Sigmoid colon (tissue), 6 donors: ENCODE measurements at regions not wholly inside any gene's neighbourhood (a gene's known extent, or its start where the extent isn't known, plus 50 kb on each side); places are given as distances from the start of the nearest gene placed in this dataset.

Experiments used
- DNase-seq: peaks from one replicate; pipeline ENCODE4 v3.0.0-alpha.2; 2019
- H3K27ac ChIP-seq, 4 donors: fragments of 200-600 bp; sonication (generic); one replicate each; pipeline ENCODE4 v1.5.1; 2016 to 2019; ENCODE audit warnings: mild to moderate bottlenecking in 1 of 4
- H3K27me3 ChIP-seq, 3 donors: fragments of 200-600 bp; sonication (generic); one replicate each; pipeline ENCODE4 v1.5.1; 2019; ENCODE audit warnings: mild to moderate bottlenecking in 1 of 3
- H3K36me3 ChIP-seq, 4 donors: fragments of 200-600 bp; sonication (generic); one replicate each; pipeline ENCODE4 v1.5.1; 2016 to 2019
- H3K4me1 ChIP-seq, 4 donors: fragments of 200-600 bp; sonication (generic); one replicate each; pipeline ENCODE4 v1.5.1; 2017 to 2019
- H3K4me3 ChIP-seq, 4 donors: fragments of 200-600 bp; sonication (generic); one replicate each; pipeline ENCODE4 v1.5.1; 2017 to 2019; ENCODE audit warnings: mild to moderate bottlenecking in 2 of 4, moderate library complexity in 1 of 4
- H3K9me3 ChIP-seq, 4 donors: fragments of 200-600 bp in 3 of 4; sonication (generic) in 3 of 4; one replicate each; pipeline versions ENCODE4 v1.5.1 to v1.6.1; 2013 to 2019
- EP300 ChIP-seq, 4 donors: sonication (generic); formaldehyde crosslinking; IDR thresholded peaks; one replicate each; pipeline ENCODE4 v1.6.1; 2017; ENCODE audit warnings: antibody characterized with exemption in 4 of 4
- POLR2A ChIP-seq, 2 donors: fragments of 450-650 bp; IDR thresholded peaks; one replicate each; pipeline ENCODE4 v1.6.1; 2016; ENCODE audit warnings: antibody characterized with exemption in 2 of 2, mild to moderate bottlenecking in 2 of 2, moderate library complexity in 2 of 2
- POLR2AphosphoS5 ChIP-seq, 4 donors: sonication (generic); formaldehyde crosslinking; IDR thresholded peaks; one replicate each; pipeline ENCODE4 v1.6.1; 2017; ENCODE audit warnings: antibody characterized with exemption in 4 of 4
- WGBS, 2 donors: extraction: QIAGEN DNeasy Blood & Tissue Kit; methylation state at CpG; one replicate each; pipeline ENCODE4 v1.1.7; 2013; 5-methylcytosine and 5-hydroxymethylcytosine counted together
- intact Hi-C: fragments of 100-400 bp; cut with DNase I; formaldehyde crosslinking; loops from one replicate; pipeline ENCODE4 v1.15.1; 2023
- TF ChIP-seq, protein P1 (sequence below), 4 experiments: fragments of 450-650 bp in 3 of 4; fragments of 200-600 bp in 1 of 4; IDR thresholded peaks; one replicate each; pipeline ENCODE4 v1.5.1; 2016 to 2019; ENCODE audit warnings: antibody characterized with exemption in 4 of 4, mild to moderate bottlenecking in 3 of 4, moderate library complexity in 2 of 4
- donor health status: healthy with polysubstance abuse.
- donor health status: healthy.

DNA sequence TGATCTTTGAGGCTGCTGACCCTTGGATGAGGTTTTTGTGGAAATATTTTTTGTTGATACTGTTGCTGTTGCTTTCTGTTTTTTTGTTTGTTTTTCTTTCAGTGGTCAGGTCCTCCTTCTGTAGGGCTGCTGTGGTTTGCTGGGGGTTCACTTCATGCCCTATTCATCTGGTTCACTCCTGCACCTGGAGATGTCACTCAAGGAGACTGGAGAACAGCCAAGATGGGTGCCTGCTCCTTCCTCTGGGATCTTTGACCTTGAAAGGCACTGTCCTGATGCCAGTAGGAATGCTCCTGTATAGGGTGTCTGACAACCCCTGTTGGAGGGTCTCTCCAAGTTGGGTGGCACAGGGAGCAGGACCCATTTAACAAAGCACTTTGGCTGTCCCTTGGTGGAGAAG is 67.0 kb upstream of the ACTBL2 start:
- Histone ChIP-seq H3K4me1 (no peaks in the 10 kb centered on the region), H3K9me3 (peaks cover 0 to 2% (median 0%) of the 10 kb centered on the region in 4 donors), H3K36me3 (no peaks in the 10 kb centered on the region), H3K27me3 (no peaks in the 10 kb centered on the region), H3K27ac (no peak overlapping the region), H3K4me3 (no peak overlapping the region)
- no peak for TF ChIP-seq POLR2AphosphoS5 (IDR thresholded peaks at IDR 0.05)
- no peak for TF ChIP-seq POLR2A (IDR thresholded peaks at IDR 0.05)
- TF ChIP-seq, protein P1, sequence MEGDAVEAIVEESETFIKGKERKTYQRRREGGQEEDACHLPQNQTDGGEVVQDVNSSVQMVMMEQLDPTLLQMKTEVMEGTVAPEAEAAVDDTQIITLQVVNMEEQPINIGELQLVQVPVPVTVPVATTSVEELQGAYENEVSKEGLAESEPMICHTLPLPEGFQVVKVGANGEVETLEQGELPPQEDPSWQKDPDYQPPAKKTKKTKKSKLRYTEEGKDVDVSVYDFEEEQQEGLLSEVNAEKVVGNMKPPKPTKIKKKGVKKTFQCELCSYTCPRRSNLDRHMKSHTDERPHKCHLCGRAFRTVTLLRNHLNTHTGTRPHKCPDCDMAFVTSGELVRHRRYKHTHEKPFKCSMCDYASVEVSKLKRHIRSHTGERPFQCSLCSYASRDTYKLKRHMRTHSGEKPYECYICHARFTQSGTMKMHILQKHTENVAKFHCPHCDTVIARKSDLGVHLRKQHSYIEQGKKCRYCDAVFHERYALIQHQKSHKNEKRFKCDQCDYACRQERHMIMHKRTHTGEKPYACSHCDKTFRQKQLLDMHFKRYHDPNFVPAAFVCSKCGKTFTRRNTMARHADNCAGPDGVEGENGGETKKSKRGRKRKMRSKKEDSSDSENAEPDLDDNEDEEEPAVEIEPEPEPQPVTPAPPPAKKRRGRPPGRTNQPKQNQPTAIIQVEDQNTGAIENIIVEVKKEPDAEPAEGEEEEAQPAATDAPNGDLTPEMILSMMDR (IDR thresholded peaks at IDR 0.05), result no peak
- no peak for TF ChIP-seq EP300 (IDR thresholded peaks at IDR 0.05)
- DNase-seq, result no peak
- intact Hi-C loops, result no loop called here

GRCh38 chr5:57540823-57541222 is 58.2 kb upstream of the ACTBL2 start:
- WGBS, 2 donors, result 71 to 79% methylated on average over 2 of the region's 2 CpGs
- no peak overlapping the region for H3K4me3 ChIP-seq
- intact Hi-C loops, result no loop called here
- TF ChIP-seq EP300 (IDR thresholded peaks at IDR 0.05), result no peak
- no peak for TF ChIP-seq POLR2AphosphoS5 (IDR thresholded peaks at IDR 0.05)
- TF ChIP-seq, protein P1 (IDR thresholded peaks at IDR 0.05), result no peak
- no peak for TF ChIP-seq POLR2A (IDR thresholded peaks at IDR 0.05)
- no peaks in the 10 kb centered on the region for H3K36me3 ChIP-seq
- H3K27ac ChIP-seq, result no peak overlapping the region
- H3K9me3 ChIP-seq, result no peaks in the 10 kb centered on the region
- no peak for DNase-seq
- H3K27me3 ChIP-seq, result no peaks in the 10 kb centered on the region
- no peaks in the 10 kb centered on the region for H3K4me1 ChIP-seq

GRCh38 chr5:57539281-57539701 is 56.7 kb upstream of the ACTBL2 start:
- Histone ChIP-seq H3K4me3 (no peak overlapping the region), H3K27me3 (no peaks in the 10 kb centered on the region), H3K36me3 (no peaks in the 10 kb centered on the region), H3K4me1 (no peaks in the 10 kb centered on the region), H3K9me3 (no peaks in the 10 kb centered on the region), H3K27ac (no peak overlapping the region)
- WGBS, 2 donors, result 51 to 63% methylated on average over 3 of the region's 3 CpGs
- TF ChIP-seq EP300 (IDR thresholded peaks at IDR 0.05) (no peak), POLR2A (IDR thresholded peaks at IDR 0.05) (no peak)
- TF ChIP-seq, protein P1 (IDR thresholded peaks at IDR 0.05), result no peak
- intact Hi-C loops, result no loop called here
- DNase-seq, result no peak

DNA sequence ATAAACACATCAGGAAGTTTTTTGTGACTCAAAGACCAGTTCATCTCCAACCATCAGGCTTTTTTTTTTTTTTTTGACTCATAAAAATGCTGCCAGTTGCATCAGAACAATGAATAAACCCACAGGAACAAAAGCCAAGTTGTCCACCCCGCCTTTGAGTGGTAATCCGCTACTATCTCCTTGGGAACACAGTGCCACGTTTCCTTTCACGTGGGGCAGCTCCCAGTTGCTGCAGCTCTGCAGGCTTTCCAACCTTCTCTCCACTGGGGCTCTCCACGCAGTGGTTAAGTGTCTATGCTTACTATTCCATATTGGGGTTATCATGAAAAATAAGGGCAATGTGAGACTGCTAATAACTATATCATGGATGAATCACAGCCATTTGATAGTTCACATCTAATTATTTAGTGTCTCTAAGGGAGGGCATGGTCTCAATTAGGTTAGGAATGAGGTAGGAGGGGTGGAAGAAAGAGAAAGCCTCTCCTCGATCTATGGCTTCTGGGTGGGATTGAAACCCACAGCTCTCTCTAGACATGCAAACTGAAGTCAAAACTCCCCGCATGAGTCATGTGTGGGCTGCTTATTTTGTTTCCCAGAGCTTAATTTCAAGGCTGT is 55.8 kb upstream of the ACTBL2 start:
- no peak for DNase-seq
- 54 to 83% methylated on average over 7 of the region's 7 CpGs for WGBS, 2 donors
- Histone ChIP-seq H3K4me1 (no peaks in the 10 kb centered on the region), H3K27ac (no peak overlapping the region), H3K36me3 (no peaks in the 10 kb centered on the region), H3K9me3 (no peaks in the 10 kb centered on the region), H3K27me3 (no peaks in the 10 kb centered on the region), H3K4me3 (no peak overlapping the region)
- intact Hi-C loops, result no loop called here
- TF ChIP-seq POLR2A (IDR thresholded peaks at IDR 0.05) (no peak), POLR2AphosphoS5 (IDR thresholded peaks at IDR 0.05) (no peak), EP300 (IDR thresholded peaks at IDR 0.05) (no peak)
- TF ChIP-seq, protein P1 (IDR thresholded peaks at IDR 0.05), result no peak

- TF ChIP-seq, protein P1 (IDR thresholded peaks at IDR 0.05), result no peak
- no peak for TF ChIP-seq POLR2AphosphoS5 (IDR thresholded peaks at IDR 0.05)
- TF ChIP-seq EP300 (IDR thresholded peaks at IDR 0.05), result no peak
- no peak for TF ChIP-seq POLR2A (IDR thresholded peaks at IDR 0.05)
- WGBS, 2 donors, result 81 to 85% methylated on average over 2 of the region's 2 CpGs
- no peaks in the 10 kb centered on the region for H3K4me1 ChIP-seq
- H3K9me3 ChIP-seq, result no peaks in the 10 kb centered on the region
- no peak overlapping the region for H3K27ac ChIP-seq
- H3K27me3 ChIP-seq, result no peaks in the 10 kb centered on the region
- H3K4me3 ChIP-seq, result no peak overlapping the region
- H3K36me3 ChIP-seq, result no peaks in the 10 kb centered on the region
- intact Hi-C loops, result no loop called here
- DNase-seq, result no peak
Observed at GRCh38 chr5:57537811-57538210, 55.2 kb upstream of the ACTBL2 start.
